AML-193 (cell line): ENCODE measurements at regions not wholly inside any gene's neighbourhood (a gene's known extent, or its start where the extent isn't known, plus 50 kb on each side); places are given as distances from the start of the nearest gene placed in this dataset.

ENCODE experiments used
- DNase-seq, 2 experiments: peaks; one replicate each; lab custom pipeline; 2025; lab: John Stamatoyannopoulos, UW

DNA sequence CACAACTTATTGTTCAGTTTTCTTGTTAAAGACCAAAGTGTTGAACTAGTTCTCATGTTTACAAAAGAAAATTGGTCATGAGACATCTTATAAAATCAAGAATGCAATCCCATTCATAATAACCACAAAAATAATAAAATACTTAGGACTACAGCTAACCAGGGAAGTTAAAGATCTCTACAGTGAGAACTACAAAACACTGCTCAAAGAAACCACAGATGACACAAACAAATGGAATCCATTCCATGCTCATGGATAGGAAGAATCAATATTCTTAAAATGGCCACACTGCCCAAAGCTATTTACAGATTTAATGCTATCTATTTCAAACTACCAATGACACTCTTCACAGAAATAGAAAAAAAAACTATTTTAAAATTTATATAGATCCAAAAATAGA, 1354.8 kb upstream of the CDH2 start:
- DNase-seq: no peak

- DNase-seq: no peak
These were observed 1346.4 kb upstream of the CDH2 start for GRCh38 chr18:29523371-29523770.

DNA sequence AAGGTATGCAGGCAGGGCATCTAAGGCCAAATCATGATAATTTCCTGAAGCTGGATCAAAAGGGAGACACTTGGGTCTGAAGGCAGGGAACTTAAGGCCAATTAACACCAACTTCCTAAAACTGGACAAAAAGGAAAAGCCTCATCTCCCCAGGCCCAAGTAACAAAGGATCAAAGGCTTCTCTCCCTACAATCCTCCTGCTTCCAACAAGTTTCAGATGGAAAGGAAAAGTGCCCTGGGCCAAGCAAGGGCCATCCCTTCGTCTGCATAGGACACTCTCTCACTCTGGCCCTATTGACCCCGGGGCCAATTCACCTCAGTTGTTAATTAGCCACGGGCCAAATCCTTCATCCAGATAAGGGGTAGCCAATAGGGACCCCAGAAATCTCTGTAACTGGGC, 1335.8 kb upstream of the CDH2 start:
- DNase-seq: no peak

GRCh38 chr18:29512203-29512602, 1335.3 kb upstream of the CDH2 start:
- DNase-seq: no peak

GRCh38 chr18:29501952-29502351, 1325.0 kb upstream of the CDH2 start:
- DNase-seq: no peak

DNA sequence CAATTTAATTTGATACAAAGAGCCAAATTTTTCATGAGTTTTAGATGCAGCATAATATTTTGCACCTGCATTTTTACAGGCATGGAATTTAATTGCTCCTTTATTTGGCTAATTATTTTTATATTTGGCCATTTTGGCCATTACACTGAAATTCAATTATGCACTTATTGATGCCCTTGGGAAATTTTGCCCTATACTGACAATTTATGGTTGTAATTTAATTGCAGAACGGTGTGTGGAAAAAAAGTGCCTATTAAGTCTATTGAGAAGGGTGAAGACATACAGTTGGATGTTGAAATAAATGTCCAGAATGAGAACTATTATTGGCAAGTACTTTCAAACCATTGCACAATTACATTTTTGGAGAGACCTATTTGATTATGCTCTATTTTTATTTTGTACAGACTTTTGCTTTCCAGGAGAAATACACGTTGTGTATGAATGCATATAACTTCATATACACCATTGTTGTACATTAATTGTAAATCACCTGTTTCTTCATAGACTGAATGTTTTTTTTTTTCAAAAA, 1319.3 kb upstream of the CDH2 start:
- DNase-seq: no peak

DNA sequence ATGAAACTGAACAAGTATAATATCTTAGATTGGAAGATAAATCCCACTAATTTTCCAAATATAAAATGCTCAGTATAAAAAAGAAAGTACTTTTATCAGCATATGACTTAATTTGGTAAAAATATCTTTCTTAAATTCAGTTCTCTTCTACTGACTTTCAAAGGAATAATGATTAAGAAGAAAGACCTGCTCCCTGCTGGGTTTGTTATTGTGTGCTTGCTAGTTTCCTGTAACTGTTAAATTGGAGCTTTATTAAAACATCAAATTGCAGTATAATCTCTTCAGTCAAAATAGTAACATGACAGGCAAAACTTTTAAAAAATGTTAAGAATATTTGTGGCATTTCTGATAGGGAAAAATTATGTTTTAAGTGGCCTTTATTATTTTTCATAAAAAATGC, 1317.4 kb upstream of the CDH2 start:
- no peak for DNase-seq

DNA sequence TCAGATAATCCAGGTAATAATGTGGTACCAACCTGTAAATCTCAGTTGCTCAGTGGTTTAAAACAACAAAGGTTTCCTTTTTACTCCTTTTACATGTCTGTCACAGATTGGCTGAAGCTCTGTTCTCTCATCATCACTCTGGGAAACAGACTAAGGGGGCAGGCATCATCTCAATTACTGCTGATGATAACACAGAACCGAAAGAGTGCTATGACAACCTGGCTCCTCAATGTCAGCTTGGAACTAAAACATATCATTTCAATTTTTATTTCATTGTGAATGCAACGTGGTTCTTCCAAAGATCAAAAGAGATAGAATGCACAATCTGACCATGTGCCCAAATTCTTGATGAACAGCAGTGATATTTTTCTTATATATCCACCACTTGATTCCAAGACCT, 1315.0 kb upstream of the CDH2 start:
- DNase-seq: no peak

DNA sequence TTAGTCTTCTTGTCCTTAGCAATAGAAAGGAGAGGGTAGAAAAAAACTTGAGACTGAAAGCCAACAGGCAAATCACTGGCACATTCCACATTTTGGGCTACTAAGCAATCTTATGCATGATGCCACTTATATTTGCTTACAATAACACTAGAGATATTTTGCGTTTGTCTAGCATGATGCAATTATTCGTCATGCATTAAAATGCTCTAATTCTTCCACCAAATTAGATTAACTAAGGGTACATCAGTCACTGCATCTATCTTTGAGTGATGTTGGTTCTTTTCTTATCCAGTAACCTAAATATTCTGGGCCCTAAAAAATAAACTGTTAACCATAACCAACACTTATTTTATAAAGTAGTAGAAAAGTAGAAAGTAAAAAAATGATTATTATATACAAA, 1311.7 kb upstream of the CDH2 start:
- no peak for DNase-seq

GRCh38 chr18:29465526-29465925, 1288.6 kb upstream of the CDH2 start:
- no peak for DNase-seq

- DNase-seq: no peak
These were observed 1283.0 kb upstream of the CDH2 start for GRCh38 chr18:29459972-29460371.

DNA sequence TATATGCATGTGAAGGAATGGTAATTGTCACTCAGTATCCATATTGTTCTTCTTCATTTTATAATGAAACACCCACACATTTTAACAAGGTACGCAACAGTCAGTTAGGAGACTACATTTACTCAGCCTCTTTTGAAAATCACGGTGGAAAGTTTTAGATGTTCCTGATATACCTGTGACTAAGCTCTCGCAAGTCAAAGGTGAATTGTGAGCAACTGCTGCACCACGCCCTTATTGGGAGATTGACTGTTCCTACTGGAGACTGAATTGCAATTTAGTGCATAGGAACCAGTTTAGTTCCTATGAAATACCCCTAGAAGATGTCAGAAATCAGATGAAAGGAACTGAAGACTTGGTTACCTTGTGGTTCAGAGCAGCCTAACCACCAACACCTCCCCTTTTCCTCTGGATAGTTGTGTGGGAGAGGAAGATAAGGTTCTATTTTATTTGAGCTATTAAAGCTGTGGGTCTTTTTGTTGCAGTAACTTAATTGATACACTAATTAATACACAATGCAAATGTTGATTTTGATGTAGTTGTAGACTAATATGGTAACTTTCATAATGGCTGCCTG, 1280.5 kb upstream of the CDH2 start:
- DNase-seq: no peak

DNA sequence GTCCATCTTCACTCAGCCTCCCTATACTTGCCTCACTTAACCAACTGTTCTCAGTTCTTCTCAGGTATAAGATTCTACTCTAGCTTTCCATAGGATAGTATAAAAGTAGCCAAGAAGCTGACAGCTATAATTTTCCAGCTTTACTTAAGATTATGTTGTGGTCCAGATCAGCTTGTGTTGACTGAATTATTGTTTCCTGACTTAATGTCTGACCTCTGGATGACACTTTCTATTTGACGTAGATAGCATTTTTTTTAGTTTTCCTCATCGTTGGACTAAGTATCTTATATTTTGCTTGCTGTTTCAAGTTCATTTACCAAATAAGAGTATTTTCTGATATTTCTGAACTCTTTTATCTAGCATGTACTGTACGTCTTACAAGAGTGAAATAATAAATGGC, 1272.5 kb upstream of the CDH2 start:
- DNase-seq: no peak

DNA sequence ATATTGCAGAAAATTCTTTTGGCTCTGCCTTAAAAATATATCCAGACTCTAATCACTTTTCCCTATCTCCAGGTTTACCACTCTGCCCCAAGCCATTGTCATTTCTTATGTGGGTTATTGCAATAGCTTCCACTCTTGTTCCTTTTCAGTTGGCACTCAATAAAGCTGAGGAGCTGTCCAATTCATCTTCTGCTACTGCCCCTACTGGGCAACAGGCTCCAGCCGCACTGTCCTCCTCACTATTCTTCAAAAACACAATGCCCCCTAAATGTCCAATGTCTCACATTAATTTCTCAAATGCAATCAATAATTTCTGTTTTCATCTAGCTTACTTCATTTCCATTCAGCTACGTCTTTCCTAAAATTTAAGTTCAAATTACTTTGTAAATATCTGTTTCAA, 1262.5 kb upstream of the CDH2 start:
- no peak for DNase-seq

DNA sequence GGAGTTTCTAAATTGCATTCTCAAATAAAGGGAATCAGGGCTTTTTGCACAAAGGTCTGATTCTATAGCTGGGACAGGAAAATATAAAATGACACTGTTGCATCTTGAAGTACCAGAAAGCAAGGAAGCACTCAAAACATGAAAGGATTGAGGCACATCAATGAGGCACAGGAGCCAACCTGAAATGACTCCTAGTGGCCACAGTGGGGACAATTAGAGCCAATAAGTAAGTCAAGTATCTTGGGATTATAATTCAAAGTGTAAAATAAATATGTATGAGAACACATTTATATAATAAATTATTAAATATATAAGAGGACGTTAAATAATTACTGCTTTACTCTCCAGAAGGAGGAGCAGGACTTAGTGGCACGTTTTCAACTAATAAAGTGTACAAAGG, 1259.5 kb upstream of the CDH2 start:
- DNase-seq: no peak

DNA sequence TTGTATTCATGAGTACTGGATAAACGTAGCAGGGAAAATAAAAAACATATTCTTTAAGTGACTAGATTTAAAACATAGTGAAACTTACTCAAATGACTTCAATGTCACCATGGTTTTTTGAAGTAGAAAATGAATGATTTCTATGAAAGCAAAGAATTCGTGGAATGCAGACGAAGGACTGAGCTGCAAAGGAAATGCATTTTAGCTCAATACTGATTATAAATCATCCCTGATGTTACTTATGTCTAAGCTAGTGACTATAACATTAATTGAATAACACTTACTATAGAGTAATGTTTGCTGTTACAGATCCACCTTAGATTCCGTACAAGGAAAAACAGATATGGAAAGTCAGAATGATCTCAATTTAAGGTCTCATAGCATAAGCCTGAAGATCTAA, 1257.7 kb upstream of the CDH2 start:
- no peak for DNase-seq

GRCh38 chr18:29430416-29430815, 1253.5 kb upstream of the CDH2 start:
- DNase-seq: no peak

GRCh38 chr18:29418136-29418535, 1241.2 kb upstream of the CDH2 start:
- DNase-seq: no peak

- DNase-seq: no peak
These were observed 1230.1 kb upstream of the CDH2 start for GRCh38 chr18:29406996-29407395.

DNA sequence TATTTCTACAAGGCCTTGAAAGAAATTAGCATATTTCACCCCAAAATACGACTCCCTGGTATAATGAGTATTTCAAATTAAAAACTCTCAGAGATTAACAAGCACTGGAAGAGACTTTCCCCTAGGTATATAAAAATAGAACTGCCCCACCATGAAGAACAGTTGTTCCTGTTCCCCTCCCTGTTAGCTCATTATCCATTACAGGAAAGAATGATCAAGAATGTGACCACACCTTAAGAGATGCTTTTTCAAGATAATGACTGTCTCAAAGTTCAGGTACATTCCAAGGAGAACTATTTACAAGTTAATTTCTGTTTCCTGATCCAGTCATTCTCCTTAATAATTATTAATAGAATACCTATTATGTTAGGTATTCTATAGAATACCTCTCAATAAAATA, 1220.6 kb upstream of the CDH2 start:
- DNase-seq: no peak

- DNase-seq: no peak
These were observed 1206.7 kb upstream of the CDH2 start for GRCh38 chr18:29383311-29384273.

- DNase-seq: no peak
These were observed 1201.8 kb upstream of the CDH2 start for GRCh38 chr18:29378651-29379136.

DNA sequence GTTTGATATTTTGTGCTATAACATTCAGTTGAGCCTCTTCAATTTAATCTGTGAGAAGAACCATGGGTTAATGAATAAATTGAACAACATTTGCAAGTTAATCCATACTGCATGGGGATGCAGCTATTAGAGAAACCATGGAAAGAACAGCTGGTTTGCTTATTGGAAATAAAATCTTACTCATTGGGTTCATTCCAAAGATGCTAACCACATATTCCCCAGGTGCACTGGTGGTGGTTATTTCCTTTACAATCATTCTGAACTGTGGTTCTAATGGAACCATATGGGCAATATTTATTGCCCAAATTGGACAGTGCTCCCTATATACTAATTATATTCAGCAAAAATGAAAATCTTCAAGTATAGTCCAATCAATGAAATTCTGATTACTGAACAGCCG, 1200.4 kb upstream of the CDH2 start:
- no peak for DNase-seq
